H9 (cell line): ENCODE measurements at regions not wholly inside any gene's neighbourhood (a gene's known extent, or its start where the extent isn't known, plus 50 kb on each side); places are given as distances from the start of the nearest gene placed in this dataset.

ENCODE experiments used
- DNase-seq: peaks from one replicate; pipeline ENCODE4 v3.0.0-alpha.2; 2017
- H2AFZ ChIP-seq: one replicate; pipeline ENCODE4 v1.6.1; 2013; ENCODE audit warnings: mild to moderate bottlenecking, low read length, control low read depth, moderate library complexity
- H2AK5ac ChIP-seq: 2 replicates; pipeline ENCODE4 v1.6.1; 2013; ENCODE audit warnings: low read length, control low read depth, mixed read lengths; ENCODE audit not compliant: insufficient read length
- H2BK120ac ChIP-seq: one replicate; pipeline ENCODE4 v1.6.1; 2013; ENCODE audit warnings: low read depth, mild to moderate bottlenecking, low read length, control low read depth, inconsistent platforms; ENCODE audit not compliant: poor library complexity, severe bottlenecking
- H2BK12ac ChIP-seq: 2 replicates; pipeline ENCODE4 v1.6.1; 2013; ENCODE audit warnings: low read length, control low read depth, mixed read lengths, low read depth; ENCODE audit not compliant: insufficient read length
- H2BK15ac ChIP-seq: 2 replicates; pipeline ENCODE4 v1.6.1; 2013; ENCODE audit warnings: low read depth, low read length, control low read depth
- H2BK20ac ChIP-seq: one replicate; pipeline ENCODE4 v1.6.1; 2013; ENCODE audit warnings: low read depth, mild to moderate bottlenecking, low read length, control low read depth, inconsistent platforms; ENCODE audit not compliant: poor library complexity, severe bottlenecking
- H2BK5ac ChIP-seq: 2 replicates; pipeline ENCODE4 v1.6.1; 2013; ENCODE audit warnings: low read length, control low read depth, mixed read lengths; ENCODE audit not compliant: insufficient read length
- H3K14ac ChIP-seq: 2 replicates; pipeline ENCODE4 v1.6.1; 2013; ENCODE audit warnings: low read length, control low read depth; ENCODE audit not compliant: insufficient read depth
- H3K18ac ChIP-seq: 2 replicates; pipeline ENCODE4 v1.6.1; 2013; ENCODE audit warnings: low read depth, mild to moderate bottlenecking, mixed read lengths, low read length, control low read depth; ENCODE audit not compliant: insufficient read length
- H3K23ac ChIP-seq: 2 replicates; pipeline ENCODE4 v1.6.1; 2013; ENCODE audit warnings: low read length, control low read depth, mixed read lengths, low read depth; ENCODE audit not compliant: insufficient read length
- H3K23me2 ChIP-seq: 2 replicates; pipeline ENCODE4 v1.6.1; 2013; ENCODE audit warnings: low read depth, mild to moderate bottlenecking, mixed read lengths, low read length, control low read depth; ENCODE audit not compliant: insufficient read length, poor library complexity, severe bottlenecking
- H3K27ac ChIP-seq: 2 replicates; pipeline ENCODE4 v1.5.1; 2013; ENCODE audit warnings: low read length, control low read depth, mixed read lengths, low read depth; ENCODE audit not compliant: insufficient read length
- H3K27me3 ChIP-seq: 2 replicates; pipeline ENCODE4 v1.6.1; 2013; ENCODE audit warnings: low read length, control low read depth, inconsistent platforms; ENCODE audit not compliant: insufficient read depth
- H3K4ac ChIP-seq: 2 replicates; pipeline ENCODE4 v1.6.1; 2013; ENCODE audit warnings: low read depth, mild to moderate bottlenecking, control low read depth, inconsistent platforms, low read length, moderate library complexity
- H3K4me1 ChIP-seq: 2 replicates; pipeline ENCODE4 v1.6.1; 2013; ENCODE audit warnings: low read length, control low read depth, inconsistent platforms; ENCODE audit not compliant: insufficient read depth
- H3K4me2 ChIP-seq: 2 replicates; pipeline ENCODE4 v1.6.1; 2013; ENCODE audit warnings: low read length, control low read depth, mixed read lengths; ENCODE audit not compliant: insufficient read length, insufficient read depth
- H3K56ac ChIP-seq: 2 replicates; pipeline ENCODE4 v1.6.1; 2013; ENCODE audit warnings: low read depth, mild to moderate bottlenecking, mixed read lengths, low read length, control low read depth; ENCODE audit not compliant: insufficient read length
- H3K79me1 ChIP-seq: 2 replicates; pipeline ENCODE4 v1.6.1; 2013; ENCODE audit warnings: low read depth, mild to moderate bottlenecking, moderate library complexity, low read length, control low read depth, inconsistent platforms; ENCODE audit not compliant: insufficient read depth, poor library complexity, severe bottlenecking
- H3K79me2 ChIP-seq: 2 replicates; pipeline ENCODE4 v1.6.1; 2013; ENCODE audit warnings: low read length, control low read depth, inconsistent platforms; ENCODE audit not compliant: insufficient read depth
- H3K9ac ChIP-seq: 2 replicates; pipeline ENCODE4 v1.6.1; 2013; ENCODE audit warnings: low read length, control low read depth, mixed read lengths; ENCODE audit not compliant: insufficient read length; ENCODE audit errors: extremely low read depth
- H3K9me3 ChIP-seq: one replicate; pipeline ENCODE4 v1.6.1; 2013; ENCODE audit warnings: low read depth, low read length, inconsistent platforms; ENCODE audit not compliant: control insufficient read depth
- H3T11ph ChIP-seq: one replicate; pipeline ENCODE4 v1.6.1; 2013; ENCODE audit warnings: mild to moderate bottlenecking, low read length, control low read depth, inconsistent platforms
- H4K20me1 ChIP-seq: one replicate; pipeline ENCODE4 v1.6.1; 2013; ENCODE audit not compliant: control insufficient read depth, insufficient read length, insufficient read depth
- H4K5ac ChIP-seq: 2 replicates; pipeline ENCODE4 v1.6.1; 2013; ENCODE audit warnings: low read depth, mild to moderate bottlenecking, mixed read lengths, low read length, control low read depth; ENCODE audit not compliant: insufficient read length
- H4K8ac ChIP-seq: replicated peaks from 2 replicates; pipeline ENCODE4 v1.6.1; 2013; ENCODE audit warnings: low read length, control low read depth, mixed read lengths, low read depth; ENCODE audit not compliant: insufficient read length
- H4K91ac ChIP-seq: 2 replicates; pipeline ENCODE4 v1.6.1; 2013; ENCODE audit warnings: low read depth, mild to moderate bottlenecking, moderate library complexity, mixed read lengths, low read length, control low read depth; ENCODE audit not compliant: insufficient read length
- H3K27ac Mint-ChIP-seq, 3 experiments: 2 replicates in 2 of 3; 3 replicates in 1 of 3; pipeline ENCODE4 v1.8.0; 2020 to 2021; ENCODE audit warnings: mixed read lengths in 3 of 3, mild to moderate bottlenecking in 1 of 3, moderate library complexity in 1 of 3
- H3K27me3 Mint-ChIP-seq: 2 replicates; pipeline ENCODE4 v1.8.0; 2021; ENCODE audit warnings: low read depth, mild to moderate bottlenecking, moderate library complexity, mixed read lengths
- H3K36me3 Mint-ChIP-seq, 3 experiments: 2 replicates in 2 of 3; 3 replicates in 1 of 3; pipeline ENCODE4 v1.8.0; 2020 to 2021; ENCODE audit warnings: low read depth in 3 of 3, mixed read lengths in 3 of 3; ENCODE audit not compliant: insufficient read depth in 1 of 3
- H3K4me1 Mint-ChIP-seq, 2 experiments: 2 replicates each; pipeline ENCODE4 v1.8.0; 2020; ENCODE audit warnings: mixed read lengths in 2 of 2
- H3K4me3 Mint-ChIP-seq, 2 experiments: 2 replicates in 1 of 2; 3 replicates in 1 of 2; pipeline ENCODE4 v1.8.0; 2020 to 2021; ENCODE audit warnings: mild to moderate bottlenecking in 2 of 2, mixed read lengths in 2 of 2, moderate library complexity in 1 of 2
- H3K9me3 Mint-ChIP-seq, 2 experiments: 2 replicates in 1 of 2; 3 replicates in 1 of 2; pipeline ENCODE4 v1.8.0; 2020; ENCODE audit warnings: mild to moderate bottlenecking in 2 of 2, mixed read lengths in 2 of 2, moderate library complexity in 1 of 2
- WGBS: extraction: QIAGEN DNeasy Blood & Tissue Kit; methylation state at CpG from one replicate; pipeline ENCODE4 v1.1.7; 2013; ENCODE audit warnings: missing lambda C conversion rate, low lambda C conversion rate, mixed read lengths; ENCODE audit not compliant: insufficient read length; ENCODE audit errors: extremely low coverage; 5-methylcytosine and 5-hydroxymethylcytosine counted together
- TF ChIP-seq, protein P1 (sequence below): fragments of 200-600 bp; sonication (generic); conservative IDR thresholded peaks from 3 replicates; pipeline ENCODE4 v1.8.0; 2021; ENCODE audit warnings: antibody characterized with exemption, mild to moderate bottlenecking

DNA sequence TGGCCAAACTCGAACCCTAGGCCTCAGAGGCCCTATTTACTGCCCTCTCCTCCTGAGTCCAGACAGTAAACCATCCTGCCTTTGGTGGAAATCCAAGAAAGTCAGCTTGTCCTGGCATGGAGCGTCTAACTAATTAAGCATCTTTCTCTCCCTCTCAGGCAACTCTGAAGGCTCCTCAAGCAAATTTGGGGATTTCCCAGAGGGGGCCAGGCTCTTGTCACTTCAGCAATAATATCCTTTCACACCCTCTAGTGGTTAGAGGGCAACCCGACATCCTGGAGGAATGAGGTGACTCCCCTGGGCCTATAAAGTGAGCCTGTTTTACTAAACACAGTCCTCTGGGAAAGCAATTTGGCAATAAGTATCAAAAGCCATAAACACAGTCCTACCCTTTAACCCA lies 60.4 kb downstream of the NOG start:
- Mint-ChIP-seq H3K27me3 (peaks cover 10% of the 10 kb centered on the region), H3K4me1 (peaks cover 5% of the 10 kb centered on the region in 2 experiments), H3K27ac (no peak overlapping the region), H3K9me3 (peaks cover 4 to 5% of the 10 kb centered on the region in 2 experiments), H3K4me3 (no peak overlapping the region), H3K36me3 (peaks cover 0 to 2% (median 0%) of the 10 kb centered on the region in 3 experiments; a peak in 1 of 7 replicates)
- TF ChIP-seq, protein P1, sequence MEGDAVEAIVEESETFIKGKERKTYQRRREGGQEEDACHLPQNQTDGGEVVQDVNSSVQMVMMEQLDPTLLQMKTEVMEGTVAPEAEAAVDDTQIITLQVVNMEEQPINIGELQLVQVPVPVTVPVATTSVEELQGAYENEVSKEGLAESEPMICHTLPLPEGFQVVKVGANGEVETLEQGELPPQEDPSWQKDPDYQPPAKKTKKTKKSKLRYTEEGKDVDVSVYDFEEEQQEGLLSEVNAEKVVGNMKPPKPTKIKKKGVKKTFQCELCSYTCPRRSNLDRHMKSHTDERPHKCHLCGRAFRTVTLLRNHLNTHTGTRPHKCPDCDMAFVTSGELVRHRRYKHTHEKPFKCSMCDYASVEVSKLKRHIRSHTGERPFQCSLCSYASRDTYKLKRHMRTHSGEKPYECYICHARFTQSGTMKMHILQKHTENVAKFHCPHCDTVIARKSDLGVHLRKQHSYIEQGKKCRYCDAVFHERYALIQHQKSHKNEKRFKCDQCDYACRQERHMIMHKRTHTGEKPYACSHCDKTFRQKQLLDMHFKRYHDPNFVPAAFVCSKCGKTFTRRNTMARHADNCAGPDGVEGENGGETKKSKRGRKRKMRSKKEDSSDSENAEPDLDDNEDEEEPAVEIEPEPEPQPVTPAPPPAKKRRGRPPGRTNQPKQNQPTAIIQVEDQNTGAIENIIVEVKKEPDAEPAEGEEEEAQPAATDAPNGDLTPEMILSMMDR: peak; percentile 76
- Histone ChIP-seq H2BK12ac (no peak overlapping the region), H3K27me3 (no peaks in the 10 kb centered on the region), H3K23me2 (no peaks in the 10 kb centered on the region), H3K4me1 (no peaks in the 10 kb centered on the region), H4K20me1 (no peaks in the 10 kb centered on the region), H3K14ac (no peak overlapping the region), H3K4me2 (no peak overlapping the region), H2BK20ac (no peak overlapping the region), H3K56ac (no peak overlapping the region), H4K91ac (no peak overlapping the region), H3K18ac (no peak overlapping the region), H3K79me1 (no peaks in the 10 kb centered on the region), H4K8ac (no peak overlapping the region), H3K23ac (no peak overlapping the region), H2AK5ac (no peak overlapping the region), H3K9me3 (no peaks in the 10 kb centered on the region), H2BK5ac (no peak overlapping the region), H2AFZ (no peak overlapping the region), H3T11ph (no peak overlapping the region), H2BK15ac (no peak overlapping the region), H3K79me2 (no peaks in the 10 kb centered on the region), H3K4ac (no peak overlapping the region), H3K27ac (no peak overlapping the region), H3K9ac (no peak overlapping the region), H2BK120ac (no peak overlapping the region), H4K5ac (no peak overlapping the region)
- peak; percentile 86 for DNase-seq
- no CpG with 5 or more reads among the region's 3 CpGs for WGBS
